HAP-1 (cell line): ENCODE measurements at regions not wholly inside any gene's neighbourhood (a gene's known extent, or its start where the extent isn't known, plus 50 kb on each side); places are given as distances from the start of the nearest gene placed in this dataset.
"Not testable (repeated sequence)": the region's sequence is repeated elsewhere in the genome, so short reads cannot be mapped to it uniquely, and the experiment has no call there.

Source experiments
- DNase-seq, 2 experiments: peaks; one replicate each; pipeline ENCODE4 v3.0.0-alpha.2; 2016 to 2020; ENCODE audit warnings: low spot score in 2 of 2
- H3K27me3 ChIP-seq: fragments of 250-450 bp; sonication (Bioruptor Pico); 2 replicates; pipeline ENCODE4 v1.5.1; 2020; ENCODE audit warnings: low read depth, mild to moderate bottlenecking, moderate library complexity
- H3K36me3 ChIP-seq: fragments of 250-450 bp; sonication (Bioruptor Pico); replicated peaks from 2 replicates; pipeline ENCODE4 v1.5.1; 2020; ENCODE audit warnings: mild to moderate bottlenecking
- H3K4me1 ChIP-seq: fragments of 250-450 bp; sonication (Bioruptor Pico); 2 replicates; pipeline ENCODE4 v1.5.1; 2020; ENCODE audit warnings: mild to moderate bottlenecking
- H3K4me3 ChIP-seq: fragments of 250-450 bp; sonication (Bioruptor Pico); 2 replicates; pipeline ENCODE4 v1.5.1; 2020; ENCODE audit warnings: mild to moderate bottlenecking, moderate library complexity
- H3K9me3 ChIP-seq: fragments of 250-450 bp; sonication (Bioruptor Pico); 2 replicates; pipeline ENCODE4 v1.5.1; 2020; ENCODE audit warnings: mild to moderate bottlenecking, moderate library complexity
- in situ Hi-C: fragments of 300-500 bp; cut with MboI; formaldehyde crosslinking; loops from 3 replicates; pipeline ENCODE4 v1.14.3; 2020; ENCODE audit warnings: low sequenced_read_pairs, inconsistent platforms, mixed read lengths

DNA sequence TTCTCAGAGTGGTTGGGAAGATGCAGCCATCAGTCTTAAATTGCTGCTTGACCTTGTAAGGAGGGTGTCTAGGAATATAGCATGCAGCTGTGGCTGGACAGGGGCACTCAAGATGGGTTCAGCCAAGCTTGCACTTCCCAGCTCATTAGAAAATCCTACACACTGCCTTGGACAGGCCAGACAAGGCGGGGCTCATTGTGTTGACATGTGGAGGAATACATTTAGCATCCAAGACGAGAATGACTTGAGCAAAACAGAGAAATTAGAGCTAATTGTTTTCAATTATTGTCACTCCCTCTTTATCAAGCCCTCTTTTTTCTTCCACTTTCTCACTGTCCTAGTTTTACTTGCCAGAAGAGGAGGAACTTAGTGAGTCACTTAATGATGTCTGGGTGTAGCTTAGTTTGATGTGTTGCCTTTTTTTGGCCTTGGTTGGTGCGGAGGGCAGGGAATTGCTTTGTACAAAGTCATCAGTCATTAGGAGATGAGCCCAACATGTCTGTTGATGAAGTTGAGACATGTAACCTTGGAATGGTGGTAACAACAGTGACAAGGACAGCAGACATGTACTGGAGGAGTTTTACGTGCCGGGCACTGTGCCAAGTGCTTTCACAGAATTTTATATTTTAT, 1219.3 kb upstream of the WWC1 start:
- no peak for DNase-seq
- Histone ChIP-seq H3K9me3 (no peaks in the 10 kb centered on the region), H3K36me3 (no peaks in the 10 kb centered on the region), H3K4me1 (no peaks in the 10 kb centered on the region), H3K4me3 (no peak overlapping the region), H3K27me3 (no peaks in the 10 kb centered on the region)
- in situ Hi-C loops: no loop called here

- no peaks in the 10 kb centered on the region for H3K36me3 ChIP-seq
- no peak overlapping the region for H3K4me3 ChIP-seq
- no peak for DNase-seq
- in situ Hi-C loops: no loop called here
- no peaks in the 10 kb centered on the region for H3K27me3 ChIP-seq
- H3K4me1 ChIP-seq: no peaks in the 10 kb centered on the region
- H3K9me3 ChIP-seq: no peaks in the 10 kb centered on the region
These were observed 1209.9 kb upstream of the WWC1 start for GRCh38 chr5:167081561-167081960.

DNA sequence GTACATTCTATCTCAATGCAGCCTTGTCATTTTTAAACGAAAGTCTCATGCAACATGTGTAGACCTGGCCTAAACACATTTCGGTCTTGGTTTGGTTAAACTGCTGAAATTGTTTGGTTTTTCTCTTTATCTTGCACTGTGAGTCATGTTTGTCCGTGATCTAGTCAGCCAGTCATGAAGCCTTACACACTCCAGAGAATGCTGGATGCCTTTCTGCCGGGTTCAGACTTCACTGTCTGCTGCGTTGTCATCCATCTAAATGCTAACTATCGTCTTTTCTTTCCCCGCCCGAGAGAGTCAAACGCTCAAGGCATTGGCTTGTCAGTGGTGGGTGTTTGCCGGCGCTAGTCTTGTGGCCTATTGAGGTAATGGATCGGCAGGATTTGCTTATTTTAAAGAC, 1194.6 kb upstream of the WWC1 start:
- Histone ChIP-seq H3K4me1 (no peaks in the 10 kb centered on the region), H3K4me3 (no peak overlapping the region), H3K36me3 (no peaks in the 10 kb centered on the region), H3K9me3 (no peaks in the 10 kb centered on the region), H3K27me3 (no peaks in the 10 kb centered on the region)
- DNase-seq: no peak
- in situ Hi-C loops: no loop called here

DNA sequence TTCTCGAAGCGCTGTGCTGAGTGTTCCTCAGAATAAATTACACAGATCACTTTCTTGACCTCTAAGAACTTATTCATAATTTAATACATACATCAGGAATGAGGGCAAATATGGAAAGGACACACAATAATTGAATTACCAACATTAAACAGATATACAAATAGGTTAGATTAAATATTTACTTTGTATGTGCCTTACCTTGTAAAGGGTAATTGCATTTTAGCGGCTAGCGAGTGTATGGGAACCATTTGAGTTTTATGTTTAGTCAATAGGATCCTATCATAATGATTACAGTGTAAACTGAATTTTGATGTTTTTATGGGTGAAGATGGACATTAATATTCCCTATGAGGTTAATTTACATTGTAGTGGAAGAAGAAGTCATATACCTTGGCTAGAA, 1187.1 kb upstream of the WWC1 start:
- Histone ChIP-seq H3K4me3 (no peak overlapping the region), H3K36me3 (no peaks in the 10 kb centered on the region), H3K9me3 (no peaks in the 10 kb centered on the region), H3K27me3 (no peaks in the 10 kb centered on the region), H3K4me1 (no peaks in the 10 kb centered on the region)
- in situ Hi-C loops: no loop called here
- no peak for DNase-seq

DNA sequence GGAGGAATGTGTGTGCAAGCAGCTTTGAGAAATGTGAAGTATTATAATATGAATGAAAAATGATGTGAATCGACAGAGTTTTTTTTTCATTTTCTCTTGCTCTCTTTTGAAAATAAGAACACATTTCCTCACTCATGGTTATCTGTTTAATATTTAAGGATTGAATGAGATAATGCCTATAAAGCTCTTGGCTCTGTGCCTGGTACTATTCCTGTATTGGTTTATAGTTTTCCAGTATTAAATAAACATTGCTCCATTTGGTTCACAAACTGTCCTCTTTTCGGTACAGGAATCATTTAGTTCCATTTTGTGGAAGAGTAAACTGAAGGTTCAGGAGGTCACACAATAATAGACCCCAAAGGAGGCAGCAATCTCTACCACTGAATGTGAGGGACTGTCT, 1185.5 kb upstream of the WWC1 start:
- Histone ChIP-seq H3K9me3 (no peaks in the 10 kb centered on the region), H3K4me1 (no peaks in the 10 kb centered on the region), H3K4me3 (no peak overlapping the region), H3K36me3 (no peaks in the 10 kb centered on the region), H3K27me3 (no peaks in the 10 kb centered on the region)
- no peak for DNase-seq
- in situ Hi-C loops: no loop called here

GRCh38 chr5:167107684-167108083, 1183.8 kb upstream of the WWC1 start:
- H3K27me3 ChIP-seq: no peaks in the 10 kb centered on the region
- no peak overlapping the region for H3K4me3 ChIP-seq
- H3K36me3 ChIP-seq: no peaks in the 10 kb centered on the region
- H3K9me3 ChIP-seq: no peaks in the 10 kb centered on the region
- DNase-seq: no peak
- H3K4me1 ChIP-seq: no peaks in the 10 kb centered on the region
- in situ Hi-C loops: no loop called here

- DNase-seq, H3K4me3 ChIP-seq, in situ Hi-C loops, H3K4me1 ChIP-seq, H3K9me3 ChIP-seq, H3K36me3 ChIP-seq, H3K27me3 ChIP-seq: not testable (repeated sequence)
These were observed 1183.2 kb upstream of the WWC1 start for GRCh38 chr5:167108266-167108665.

GRCh38 chr5:167112556-167112955, 1178.9 kb upstream of the WWC1 start:
- in situ Hi-C loops: no loop called here
- no peak overlapping the region for H3K4me3 ChIP-seq
- no peaks in the 10 kb centered on the region for H3K27me3 ChIP-seq
- H3K4me1 ChIP-seq: no peaks in the 10 kb centered on the region; the same call in 1 of the 2 replicates
- no peak for DNase-seq
- H3K36me3 ChIP-seq: no peaks in the 10 kb centered on the region
- no peaks in the 10 kb centered on the region for H3K9me3 ChIP-seq

DNA sequence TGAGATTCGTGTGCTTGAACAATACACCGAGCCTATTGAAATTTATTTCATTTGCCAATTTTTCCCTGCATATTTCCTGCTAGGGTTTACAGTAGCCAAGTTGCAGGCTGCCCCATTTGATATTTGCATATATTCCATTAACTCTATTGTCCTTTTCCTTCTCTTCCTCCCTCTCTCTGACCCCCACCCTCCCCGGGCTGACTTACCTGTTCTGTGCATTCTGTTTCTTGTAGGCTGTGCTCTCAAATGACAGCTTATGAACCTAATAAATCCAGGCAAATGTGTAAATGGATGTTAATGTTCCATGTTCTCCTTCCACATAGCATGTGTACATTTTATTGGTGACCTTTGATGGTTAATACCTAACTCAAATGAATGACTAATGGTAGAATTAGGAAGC, 1169.2 kb upstream of the WWC1 start:
- DNase-seq: no peak
- Histone ChIP-seq H3K9me3 (no peaks in the 10 kb centered on the region), H3K27me3 (no peaks in the 10 kb centered on the region), H3K4me3 (no peak overlapping the region), H3K4me1 (no peaks in the 10 kb centered on the region), H3K36me3 (no peaks in the 10 kb centered on the region)
- in situ Hi-C loops: no loop called here

- in situ Hi-C loops: no loop called here
- Histone ChIP-seq H3K36me3 (no peaks in the 10 kb centered on the region), H3K4me1 (no peaks in the 10 kb centered on the region), H3K9me3 (no peaks in the 10 kb centered on the region), H3K4me3 (no peak overlapping the region), H3K27me3 (no peaks in the 10 kb centered on the region)
- DNase-seq: no peak
These were observed 1168.3 kb upstream of the WWC1 start for GRCh38 chr5:167123126-167123525.

- in situ Hi-C loops: no loop called here
These were observed 1162.9 kb upstream of the WWC1 start for GRCh38 chr5:167128581-167128980.

DNA sequence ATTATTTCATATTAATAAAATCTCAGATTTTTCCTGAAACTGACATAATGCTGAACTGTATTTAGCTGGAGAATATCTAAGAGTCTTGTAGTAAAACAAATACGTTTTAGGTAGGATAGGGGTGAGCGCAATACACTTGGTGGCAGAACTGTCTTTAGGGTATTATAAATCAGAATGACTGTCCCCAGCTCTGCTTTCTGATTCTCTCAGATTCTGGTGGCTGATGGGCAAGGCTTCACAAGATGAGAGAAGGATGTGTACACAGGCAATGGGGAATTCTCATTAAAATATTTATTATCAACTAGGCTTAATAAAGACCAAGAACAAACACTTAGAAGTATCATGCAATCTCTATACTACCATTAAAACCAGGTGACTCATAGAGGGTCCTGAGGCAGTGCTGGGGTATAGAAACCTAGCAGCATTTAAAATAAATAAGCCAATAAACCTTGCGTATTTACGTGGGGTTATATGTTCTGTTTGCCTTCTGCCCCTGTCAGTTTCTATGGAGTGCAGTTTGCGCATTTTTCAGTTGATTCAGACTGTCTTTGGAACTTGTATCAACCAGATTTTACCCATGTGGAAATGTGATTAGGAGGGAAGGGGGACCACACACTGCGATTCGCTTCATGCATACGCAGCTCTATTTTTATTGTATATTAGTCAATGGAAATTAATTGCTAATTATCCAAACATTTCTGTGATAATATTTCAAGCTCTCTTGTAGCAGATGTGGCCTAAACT, 1150.7 kb upstream of the WWC1 start:
- in situ Hi-C loops: no loop called here
- H3K9me3 ChIP-seq: no peaks in the 10 kb centered on the region
- H3K4me1 ChIP-seq: no peaks in the 10 kb centered on the region; the same call in 1 of the 2 replicates
- no peaks in the 10 kb centered on the region for H3K27me3 ChIP-seq
- no peaks in the 10 kb centered on the region for H3K36me3 ChIP-seq
- no peak overlapping the region for H3K4me3 ChIP-seq
- DNase-seq: no peak

More at GRCh38 chr5:167128581-167128980, 1162.9 kb upstream of the WWC1 start:
- H3K27me3 ChIP-seq: no peaks in the 10 kb centered on the region
- H3K9me3 ChIP-seq: no peaks in the 10 kb centered on the region
- no peaks in the 10 kb centered on the region for H3K36me3 ChIP-seq
- no peak for DNase-seq
- H3K4me1 ChIP-seq: no peaks in the 10 kb centered on the region
- H3K4me3 ChIP-seq: no peak overlapping the region

DNA sequence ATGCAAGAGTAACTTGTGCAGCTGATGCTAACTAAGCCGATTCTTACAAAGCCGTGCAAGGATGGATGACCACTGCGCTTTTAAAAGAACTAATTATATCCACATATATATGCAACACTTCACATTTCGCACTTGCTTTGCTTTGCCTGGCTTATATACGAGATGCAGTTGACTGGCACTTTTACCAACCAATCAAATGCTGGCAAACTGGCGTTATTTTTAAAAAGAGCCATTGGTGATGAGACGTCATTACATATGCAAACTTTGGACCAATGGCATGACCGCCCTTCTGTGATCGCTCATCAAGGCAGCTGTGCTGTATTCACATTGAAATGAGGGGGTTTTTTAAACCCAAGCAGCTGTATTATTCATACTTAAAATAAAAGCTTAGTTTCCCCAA, 1147.7 kb upstream of the WWC1 start:
- Histone ChIP-seq H3K4me1 (no peaks in the 10 kb centered on the region; the same call in 1 of the 2 replicates), H3K36me3 (no peaks in the 10 kb centered on the region), H3K9me3 (no peaks in the 10 kb centered on the region), H3K27me3 (no peaks in the 10 kb centered on the region), H3K4me3 (no peak overlapping the region)
- in situ Hi-C loops: no loop called here
- no peak for DNase-seq

- Histone ChIP-seq H3K4me3 (no peak overlapping the region), H3K36me3 (no peaks in the 10 kb centered on the region), H3K4me1 (no peaks in the 10 kb centered on the region), H3K9me3 (no peaks in the 10 kb centered on the region), H3K27me3 (no peaks in the 10 kb centered on the region)
- DNase-seq: no peak
- in situ Hi-C loops: no loop called here
These were observed 1145.6 kb upstream of the WWC1 start for GRCh38 chr5:167145841-167146240.
